ENCODE measurements at regions not wholly inside any gene's neighbourhood (a gene's known extent, or its start where the extent isn't known, plus 50 kb on each side); places are given as distances from the start of the nearest gene placed in this dataset.

DNA sequence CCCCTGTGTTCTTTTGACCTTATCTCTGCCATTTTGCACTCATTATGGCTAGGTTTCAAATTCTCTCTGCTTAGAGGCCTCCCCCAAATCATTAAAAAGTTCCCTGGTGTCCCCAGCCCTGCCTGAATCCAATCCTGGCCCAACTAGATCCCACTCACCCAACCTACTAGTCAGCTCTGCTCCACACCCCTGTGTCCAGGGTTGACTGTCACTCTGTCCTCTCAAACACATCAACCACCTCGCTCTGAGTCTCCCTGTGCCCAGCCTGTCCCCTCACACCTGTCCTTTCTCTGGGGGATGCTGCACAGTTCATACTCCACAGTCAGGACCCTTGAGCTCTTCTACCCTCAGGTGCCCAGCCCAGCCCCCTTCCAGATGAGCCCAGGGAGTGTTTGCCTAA, 154.2 kb upstream of the SV2C start:
- peaks cover 4% of the 10 kb centered on the region for H3K27me3 ChIP-seq
- TF ChIP-seq, protein P1, sequence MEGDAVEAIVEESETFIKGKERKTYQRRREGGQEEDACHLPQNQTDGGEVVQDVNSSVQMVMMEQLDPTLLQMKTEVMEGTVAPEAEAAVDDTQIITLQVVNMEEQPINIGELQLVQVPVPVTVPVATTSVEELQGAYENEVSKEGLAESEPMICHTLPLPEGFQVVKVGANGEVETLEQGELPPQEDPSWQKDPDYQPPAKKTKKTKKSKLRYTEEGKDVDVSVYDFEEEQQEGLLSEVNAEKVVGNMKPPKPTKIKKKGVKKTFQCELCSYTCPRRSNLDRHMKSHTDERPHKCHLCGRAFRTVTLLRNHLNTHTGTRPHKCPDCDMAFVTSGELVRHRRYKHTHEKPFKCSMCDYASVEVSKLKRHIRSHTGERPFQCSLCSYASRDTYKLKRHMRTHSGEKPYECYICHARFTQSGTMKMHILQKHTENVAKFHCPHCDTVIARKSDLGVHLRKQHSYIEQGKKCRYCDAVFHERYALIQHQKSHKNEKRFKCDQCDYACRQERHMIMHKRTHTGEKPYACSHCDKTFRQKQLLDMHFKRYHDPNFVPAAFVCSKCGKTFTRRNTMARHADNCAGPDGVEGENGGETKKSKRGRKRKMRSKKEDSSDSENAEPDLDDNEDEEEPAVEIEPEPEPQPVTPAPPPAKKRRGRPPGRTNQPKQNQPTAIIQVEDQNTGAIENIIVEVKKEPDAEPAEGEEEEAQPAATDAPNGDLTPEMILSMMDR (IDR thresholded peaks at IDR 0.05) = no peak
- TF ChIP-seq POLR2A (IDR thresholded peaks at IDR 0.05) = no peak
- no peak for DNase-seq
- intact Hi-C loops (cut with DNase I) = no loop called here
- no peaks in the 10 kb centered on the region for H3K4me1 ChIP-seq (replicated peaks in 1 of 2)
- no peak overlapping the region for H3K4me3 ChIP-seq
- 38 to 83% (median 72%) methylated on average over 1 of the region's 1 CpG for WGBS, 4 donors
- H3K9me3 ChIP-seq (replicated peaks in 1 of 3) = no peaks in the 10 kb centered on the region
- no peak overlapping the region for H3K27ac ChIP-seq
- H3K36me3 ChIP-seq (replicated peaks in 1 of 2) = no peaks in the 10 kb centered on the region

DNA sequence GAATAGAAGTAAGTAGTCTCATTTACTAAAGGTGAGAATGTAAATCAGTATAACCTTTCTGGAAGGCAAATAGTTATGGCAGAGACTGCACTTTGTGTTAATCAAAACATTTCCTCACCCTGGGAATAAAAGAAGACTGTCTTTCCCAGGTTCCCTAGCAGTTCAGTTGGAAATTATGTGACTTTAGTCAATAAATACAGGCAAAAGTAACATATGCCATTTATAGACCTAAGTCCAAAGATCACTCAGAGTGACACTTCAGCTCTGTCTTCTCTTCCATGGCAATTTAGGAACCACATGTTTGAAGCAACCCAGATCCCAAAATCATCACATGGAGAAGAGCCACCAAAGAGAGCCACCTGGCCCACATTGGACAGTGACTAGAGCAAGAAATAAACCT, 160.7 kb upstream of the SV2C start:
- intact Hi-C loops (cut with DNase I) = no loop called here
- TF ChIP-seq, protein P1 (IDR thresholded peaks at IDR 0.05) = no peak
- TF ChIP-seq POLR2A (IDR thresholded peaks at IDR 0.05) = no peak
- Histone ChIP-seq H3K4me1 (replicated peaks in 1 of 2) (no peaks in the 10 kb centered on the region), H3K27ac (no peak overlapping the region), H3K4me3 (no peak overlapping the region), H3K27me3 (no peaks in the 10 kb centered on the region), H3K36me3 (replicated peaks in 1 of 2) (no peaks in the 10 kb centered on the region), H3K9me3 (replicated peaks in 1 of 3) (no peaks in the 10 kb centered on the region)
- DNase-seq = no peak

DNA sequence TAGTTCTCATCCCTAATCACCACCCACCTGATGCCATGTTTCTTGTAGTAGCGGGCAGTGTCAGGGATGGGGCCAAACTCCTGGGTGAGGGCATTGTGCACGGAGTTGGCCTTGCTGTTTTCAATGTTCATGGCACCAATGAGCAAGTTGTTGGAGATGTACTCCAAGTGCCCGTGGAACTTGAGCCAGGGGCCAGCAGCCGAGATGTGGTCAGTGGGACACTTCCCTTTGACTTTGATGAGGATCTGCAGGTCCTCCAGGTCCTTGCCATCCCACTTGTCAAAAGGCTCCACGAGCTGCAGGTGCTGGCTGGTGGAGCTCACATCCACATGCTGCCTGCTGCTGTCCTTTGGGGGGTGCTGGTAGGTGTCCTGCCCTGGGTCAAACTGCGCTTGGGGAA, 162.2 kb upstream of the SV2C start:
- intact Hi-C loops (cut with DNase I) = no loop called here
- no peak overlapping the region for H3K27ac ChIP-seq

DNA sequence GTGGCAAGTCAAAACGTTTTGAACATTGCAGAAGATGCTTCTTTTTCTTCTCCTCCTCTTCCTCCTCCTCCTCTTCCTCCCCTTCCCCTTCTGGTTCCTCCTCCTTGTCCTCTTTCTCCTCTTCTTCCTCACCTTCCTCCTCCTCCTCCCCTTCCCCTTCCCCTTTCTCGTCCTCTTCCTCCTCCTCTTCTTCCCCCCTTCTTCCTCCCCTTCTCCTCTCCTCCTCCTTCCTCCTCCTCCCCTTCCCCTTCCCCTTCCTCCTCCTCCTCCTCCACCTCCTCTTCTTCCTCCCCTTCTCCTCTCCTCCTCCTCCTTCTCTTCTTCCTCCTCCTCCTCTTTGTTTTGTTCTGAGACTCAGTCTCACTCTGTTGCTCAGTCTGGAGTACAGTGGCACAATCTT, 167.0 kb upstream of the SV2C start:
- intact Hi-C loops (cut with DNase I) = no loop called here
- WGBS, 4 donors = 41 to 47% (median 44%) methylated on average over 2 of the region's 2 CpGs
- TF ChIP-seq POLR2A (IDR thresholded peaks at IDR 0.05) = no peak
- TF ChIP-seq, protein P1 (IDR thresholded peaks at IDR 0.05) = no peak
- no peaks in the 10 kb centered on the region for H3K4me1 ChIP-seq (replicated peaks in 1 of 2)
- H3K9me3 ChIP-seq (replicated peaks in 1 of 3) = no peaks in the 10 kb centered on the region
- no peak overlapping the region for H3K27ac ChIP-seq
- no peak for DNase-seq
- no peak overlapping the region for H3K4me3 ChIP-seq
- H3K27me3 ChIP-seq = no peaks in the 10 kb centered on the region
- H3K36me3 ChIP-seq (replicated peaks in 1 of 2) = no peaks in the 10 kb centered on the region

More for the DNA sequence above, 162.2 kb upstream of the SV2C start:
- H3K27me3 ChIP-seq = no peaks in the 10 kb centered on the region
- H3K4me3 ChIP-seq = no peak overlapping the region
- TF ChIP-seq, protein P1 (IDR thresholded peaks at IDR 0.05) = no peak
- no peak for TF ChIP-seq POLR2A (IDR thresholded peaks at IDR 0.05)
- H3K4me1 ChIP-seq (replicated peaks in 1 of 2) = no peaks in the 10 kb centered on the region
- no peaks in the 10 kb centered on the region for H3K9me3 ChIP-seq (replicated peaks in 1 of 3)
- H3K36me3 ChIP-seq (replicated peaks in 1 of 2) = no peaks in the 10 kb centered on the region
- 78 to 100% (median 87%) methylated on average over 1 to 6 of the region's 6 CpGs for WGBS, 4 donors
- DNase-seq = no peak
